ENCODE measurements at regions not wholly inside any gene's neighbourhood (a gene's known extent, or its start where the extent isn't known, plus 50 kb on each side); places are given as distances from the start of the nearest gene placed in this dataset.

DNA sequence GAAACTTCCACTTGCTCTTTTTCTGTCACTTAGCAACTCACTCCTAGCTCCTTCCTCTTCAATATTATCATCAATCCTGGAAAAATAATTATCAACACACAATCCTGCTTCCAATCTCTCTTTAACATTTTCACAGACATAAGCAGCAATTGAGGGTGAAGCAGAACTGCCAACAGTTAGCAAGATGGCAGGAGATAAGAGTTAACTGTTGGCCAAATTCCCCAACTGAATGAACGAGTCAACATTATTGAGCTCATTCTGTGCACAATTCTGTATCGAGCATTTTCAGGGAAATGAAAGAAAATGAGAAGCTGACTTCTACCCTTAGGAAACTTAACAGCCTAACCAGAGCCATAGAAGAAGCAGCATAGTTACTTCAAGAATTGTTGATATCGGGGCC lies 152.0 kb downstream of the KCNA5 start:
- Mint-ChIP-seq H3K36me3 (ENCODE audit: low read depth) (no peaks in the 10 kb centered on the region), H3K4me1 (no peaks in the 10 kb centered on the region), H3K4me3 (no peak overlapping the region), H3K27me3 (peaks cover 27% of the 10 kb centered on the region), H3K27ac (no peak overlapping the region), H3K9me3 (no peaks in the 10 kb centered on the region)
- ATAC-seq (replicated peaks) = no peak

DNA sequence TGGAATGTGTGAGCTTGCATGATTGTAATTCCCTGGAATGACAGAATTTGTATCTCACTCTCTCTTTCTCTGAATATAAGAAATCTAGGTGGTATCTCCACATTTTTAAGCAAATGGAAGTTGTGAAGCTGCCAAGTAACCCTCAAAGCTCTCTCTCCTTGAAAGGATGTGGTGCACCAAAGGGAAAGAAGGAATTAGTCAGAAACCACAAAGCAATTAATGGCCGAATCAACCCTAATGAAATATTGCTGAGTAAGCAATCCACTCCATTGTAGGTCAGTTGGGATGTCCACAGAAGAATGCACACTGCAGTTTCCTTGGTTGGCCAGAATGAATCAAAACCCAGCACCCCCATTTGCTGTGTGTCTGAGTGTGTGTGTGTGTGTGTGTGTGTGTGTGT lies 153.5 kb downstream of the KCNA5 start:
- Mint-ChIP-seq H3K4me3 (no peak overlapping the region), H3K4me1 (no peaks in the 10 kb centered on the region), H3K27me3 (peaks cover 32% of the 10 kb centered on the region), H3K36me3 (ENCODE audit: low read depth) (no peaks in the 10 kb centered on the region), H3K27ac (no peak overlapping the region), H3K9me3 (no peaks in the 10 kb centered on the region)
- no peak for ATAC-seq (replicated peaks)

DNA sequence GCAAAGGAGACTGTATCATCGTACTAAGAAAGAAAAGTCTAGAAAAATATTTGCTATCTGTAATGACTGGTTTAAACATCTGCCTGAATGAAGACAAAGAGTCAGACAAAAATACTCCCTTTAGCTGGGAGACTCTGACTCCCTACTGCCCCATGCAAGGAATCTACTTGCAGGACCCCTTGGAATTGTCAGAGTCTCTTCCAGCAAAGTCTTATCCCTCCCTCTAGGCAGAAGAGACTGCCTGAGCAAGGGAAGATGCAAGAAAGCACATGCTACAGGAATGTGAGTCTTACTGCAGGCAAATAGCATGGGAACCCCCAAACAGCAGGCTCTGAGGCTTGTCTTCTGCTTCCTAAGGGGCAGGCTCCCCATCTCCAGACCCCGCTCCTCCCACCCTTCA lies 154.0 kb downstream of the KCNA5 start:
- Mint-ChIP-seq H3K27me3 (peaks cover 32% of the 10 kb centered on the region), H3K4me1 (no peaks in the 10 kb centered on the region), H3K4me3 (no peak overlapping the region), H3K9me3 (no peaks in the 10 kb centered on the region), H3K27ac (no peak overlapping the region), H3K36me3 (ENCODE audit: low read depth) (no peaks in the 10 kb centered on the region)
- ATAC-seq (replicated peaks) = no peak

DNA sequence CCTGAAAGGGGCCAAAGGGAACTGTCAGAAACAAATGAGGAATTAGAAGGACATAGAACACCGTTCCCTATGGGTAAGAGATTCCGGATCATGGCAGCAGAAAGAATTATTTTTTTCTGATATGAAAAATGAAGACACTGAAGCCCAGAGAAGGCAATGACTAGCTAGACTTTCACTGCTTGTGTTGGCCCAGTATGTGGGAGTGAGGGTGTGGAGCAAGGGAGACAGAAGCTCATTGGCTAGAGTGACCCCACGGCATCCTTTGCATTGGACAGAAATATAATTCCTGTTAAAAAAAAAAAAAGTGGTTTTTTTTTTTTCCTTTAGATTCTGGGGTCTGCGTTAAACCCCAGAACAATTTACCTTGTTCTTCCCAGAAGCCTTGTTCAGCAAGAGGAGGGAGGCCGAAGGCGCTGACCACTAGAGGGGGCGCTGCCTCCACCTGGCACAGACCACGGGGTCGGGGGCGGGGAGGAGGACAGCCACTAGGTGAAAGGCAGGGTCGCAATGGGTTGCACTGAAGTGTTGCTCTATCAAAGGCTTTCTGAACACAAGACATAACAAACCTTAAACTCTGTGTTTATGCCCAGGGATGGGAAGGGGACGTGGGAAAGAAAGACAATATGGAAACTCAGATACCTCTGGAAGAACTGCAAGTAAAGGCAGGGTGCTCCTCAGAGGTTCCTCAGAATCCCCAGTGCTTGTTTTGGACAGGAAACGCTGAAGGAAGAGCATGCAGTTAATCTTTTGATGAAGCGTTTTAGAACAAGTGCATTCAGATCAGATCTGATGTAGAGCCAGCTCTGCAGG lies 156.8 kb downstream of the KCNA5 start:
- no peaks in the 10 kb centered on the region for H3K4me1 Mint-ChIP-seq
- H3K4me3 Mint-ChIP-seq = no peak overlapping the region
- no peak for ATAC-seq (replicated peaks)
- no peaks in the 10 kb centered on the region for H3K36me3 Mint-ChIP-seq (ENCODE audit: low read depth)
- H3K27me3 Mint-ChIP-seq = peaks cover 34% of the 10 kb centered on the region
- no peak overlapping the region for H3K27ac Mint-ChIP-seq
- peaks cover 3% of the 10 kb centered on the region for H3K9me3 Mint-ChIP-seq

DNA sequence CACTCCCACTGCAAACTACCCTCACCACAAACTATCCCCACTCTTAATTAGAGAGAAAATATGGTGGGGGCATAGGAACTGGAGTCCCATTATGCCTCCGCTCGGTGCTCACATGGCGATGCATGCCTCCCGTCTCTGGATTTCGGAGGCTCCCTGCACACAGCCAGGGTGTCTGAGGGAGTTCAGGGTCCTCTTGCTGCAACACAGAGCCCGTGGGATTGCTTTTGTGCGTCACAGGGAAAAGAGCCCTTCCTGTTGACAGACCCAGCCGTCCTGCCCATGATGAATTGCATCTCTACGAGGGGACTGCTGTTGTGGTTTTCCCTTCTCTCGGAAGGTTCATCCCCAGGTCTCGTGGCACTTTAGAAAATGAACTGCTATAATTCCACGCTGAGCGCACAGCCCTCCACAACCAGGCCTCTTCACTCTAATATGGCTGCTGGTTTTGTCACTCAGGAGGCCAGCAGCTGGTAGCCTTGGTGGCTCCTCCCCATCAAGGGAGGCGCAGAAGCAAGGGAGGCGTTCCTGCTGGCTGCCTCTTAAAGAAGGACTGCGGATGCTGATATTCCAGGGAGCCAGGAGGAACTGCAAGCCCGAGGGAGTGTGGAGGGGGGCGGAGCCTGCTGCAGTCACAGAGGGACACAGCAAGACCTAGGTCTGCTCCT lies 158.0 kb downstream of the KCNA5 start:
- H3K4me3 Mint-ChIP-seq = no peak overlapping the region
- H3K27me3 Mint-ChIP-seq = peaks cover 31% of the 10 kb centered on the region
- H3K4me1 Mint-ChIP-seq = no peaks in the 10 kb centered on the region
- no peak for ATAC-seq (replicated peaks)
- H3K9me3 Mint-ChIP-seq = peaks cover 3% of the 10 kb centered on the region
- no peaks in the 10 kb centered on the region for H3K36me3 Mint-ChIP-seq (ENCODE audit: low read depth)
- no peak overlapping the region for H3K27ac Mint-ChIP-seq

DNA sequence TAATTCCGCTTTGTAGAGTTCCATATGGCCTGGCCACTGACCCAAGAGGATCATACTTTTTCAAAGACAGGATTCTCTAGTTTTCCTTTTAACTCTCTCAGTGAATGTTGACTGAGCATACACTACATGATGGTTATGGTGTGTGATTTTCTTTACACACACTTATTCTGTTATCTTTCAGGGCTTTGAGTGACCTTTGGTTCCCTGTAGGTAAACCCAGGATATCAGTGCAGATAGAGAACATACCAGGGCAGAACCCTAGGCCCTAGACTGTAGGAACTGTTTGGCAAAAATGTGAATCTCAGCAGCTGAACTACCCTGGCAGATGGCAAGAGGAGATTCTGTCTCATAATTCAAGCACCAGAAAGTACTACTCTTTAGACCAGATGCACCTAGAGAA lies 159.6 kb downstream of the KCNA5 start:
- Mint-ChIP-seq H3K4me3 (no peak overlapping the region), H3K36me3 (ENCODE audit: low read depth) (no peaks in the 10 kb centered on the region), H3K4me1 (no peaks in the 10 kb centered on the region), H3K27ac (no peak overlapping the region), H3K27me3 (peaks cover 25% of the 10 kb centered on the region), H3K9me3 (peaks cover 3% of the 10 kb centered on the region)
- ATAC-seq (replicated peaks) = no peak

DNA sequence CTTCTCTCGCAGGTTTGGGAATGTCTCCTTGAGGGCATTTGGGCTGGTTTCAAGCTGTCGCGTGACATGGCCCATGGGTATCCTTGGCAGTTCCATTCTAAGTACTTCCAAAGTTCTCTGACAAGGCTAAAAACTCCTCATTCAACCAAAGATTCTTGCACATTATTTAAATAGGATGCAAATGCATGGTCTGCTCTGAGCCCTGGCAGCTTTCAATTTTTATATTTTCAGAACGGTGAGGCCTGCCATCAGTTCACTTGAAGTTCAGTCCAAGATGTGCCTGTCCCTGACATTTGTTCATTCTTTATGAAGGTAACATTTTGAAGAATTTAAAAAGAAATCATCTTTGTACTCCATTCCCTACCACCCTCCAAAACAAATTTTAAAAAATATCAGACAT lies 160.0 kb downstream of the KCNA5 start:
- no peak for ATAC-seq (replicated peaks)
- Mint-ChIP-seq H3K36me3 (ENCODE audit: low read depth) (no peaks in the 10 kb centered on the region), H3K9me3 (peaks cover 3% of the 10 kb centered on the region), H3K4me1 (no peaks in the 10 kb centered on the region), H3K4me3 (no peak overlapping the region), H3K27ac (no peak overlapping the region), H3K27me3 (peaks cover 23% of the 10 kb centered on the region)

DNA sequence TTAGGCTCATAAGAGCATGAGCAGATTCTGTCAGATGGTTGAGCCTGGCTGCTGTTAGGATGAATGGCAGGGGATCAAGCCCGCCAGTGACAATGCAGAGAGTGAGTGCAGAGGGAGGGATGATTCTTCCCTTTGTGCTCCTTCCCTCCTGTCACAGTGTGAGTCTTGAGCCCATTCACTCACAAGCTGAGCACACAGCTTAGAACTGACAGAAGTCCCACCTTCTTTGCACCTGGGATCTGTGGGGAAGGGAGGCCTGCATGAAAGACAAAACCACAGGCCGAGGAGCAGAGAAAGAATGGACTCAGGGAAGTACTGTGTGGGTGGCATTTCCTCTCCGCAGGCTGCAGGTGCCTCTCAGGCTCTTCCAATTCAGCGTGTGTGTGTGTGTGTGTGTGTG lies 160.6 kb downstream of the KCNA5 start:
- peaks cover 3% of the 10 kb centered on the region for H3K9me3 Mint-ChIP-seq
- ATAC-seq (replicated peaks) = no peak
- no peaks in the 10 kb centered on the region for H3K4me1 Mint-ChIP-seq
- no peak overlapping the region for H3K27ac Mint-ChIP-seq
- H3K4me3 Mint-ChIP-seq = no peak overlapping the region
- H3K36me3 Mint-ChIP-seq (ENCODE audit: low read depth) = no peaks in the 10 kb centered on the region
- H3K27me3 Mint-ChIP-seq = peaks cover 24% of the 10 kb centered on the region

DNA sequence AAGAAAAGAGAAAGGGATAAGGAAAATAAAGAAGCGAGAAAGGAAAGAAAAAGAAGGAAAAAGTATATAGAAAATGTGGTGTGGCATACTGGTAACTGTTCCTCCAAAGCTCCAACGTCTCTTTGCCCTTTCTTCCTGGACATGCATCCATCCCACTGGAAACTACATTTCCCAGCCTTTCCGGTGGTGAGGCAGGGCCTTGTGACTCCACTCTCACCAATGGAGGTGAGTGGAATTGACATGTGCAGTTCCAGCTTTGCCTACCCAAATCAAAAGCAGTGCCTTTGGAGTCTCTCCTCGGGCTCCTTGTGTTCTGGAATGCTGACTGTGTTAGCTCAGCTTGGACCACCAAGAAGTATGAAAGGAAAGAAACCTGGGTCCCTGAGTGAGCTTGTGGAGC lies 161.2 kb downstream of the KCNA5 start:
- H3K4me1 Mint-ChIP-seq = no peaks in the 10 kb centered on the region
- no peaks in the 10 kb centered on the region for H3K36me3 Mint-ChIP-seq (ENCODE audit: low read depth)
- no peak overlapping the region for H3K4me3 Mint-ChIP-seq
- H3K27ac Mint-ChIP-seq = no peak overlapping the region
- H3K27me3 Mint-ChIP-seq = peaks cover 20% of the 10 kb centered on the region
- H3K9me3 Mint-ChIP-seq = peaks cover 3% of the 10 kb centered on the region
- ATAC-seq (replicated peaks) = no peak

DNA sequence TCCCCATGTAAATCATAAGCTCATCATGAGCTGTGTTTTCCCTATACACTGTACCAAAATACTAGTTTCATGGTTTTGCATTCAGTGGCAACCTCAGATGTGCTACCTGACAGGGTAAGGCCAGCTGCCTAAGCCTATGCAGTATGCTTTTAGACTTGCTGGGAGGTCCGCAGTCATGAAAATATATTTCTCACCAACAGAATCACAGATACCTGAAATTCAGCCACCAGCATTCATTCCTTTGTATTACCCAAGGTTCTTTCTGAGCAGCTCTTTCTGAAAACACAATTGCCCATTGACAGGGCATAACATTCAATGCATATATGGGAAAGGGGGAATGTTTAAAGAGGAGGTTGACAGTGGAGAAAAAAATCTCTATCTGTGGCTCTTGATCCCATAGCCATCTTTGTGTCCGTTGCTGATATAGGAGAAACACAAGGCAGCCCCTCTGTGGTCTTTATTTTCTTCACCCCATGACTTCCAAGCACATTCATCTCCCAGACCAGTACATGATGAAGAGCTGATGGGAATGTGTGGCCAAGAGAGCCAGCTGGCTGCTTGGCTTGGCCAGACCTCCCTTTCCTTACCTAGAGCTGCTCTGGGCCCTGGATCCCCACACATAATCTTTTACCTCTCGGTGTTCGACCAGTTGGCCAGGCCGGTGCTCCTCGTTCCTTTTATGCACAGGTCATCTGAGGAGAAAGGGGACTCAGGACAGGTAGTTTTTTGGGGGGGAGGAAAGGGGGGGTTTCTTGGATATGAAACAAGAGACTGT lies 162.9 kb downstream of the KCNA5 start:
- H3K4me1 Mint-ChIP-seq = no peaks in the 10 kb centered on the region
- no peak overlapping the region for H3K27ac Mint-ChIP-seq
- H3K36me3 Mint-ChIP-seq (ENCODE audit: low read depth) = no peaks in the 10 kb centered on the region
- peaks cover 21% of the 10 kb centered on the region for H3K27me3 Mint-ChIP-seq
- ATAC-seq (replicated peaks) = no peak
- no peak overlapping the region for H3K4me3 Mint-ChIP-seq
- peaks cover 3% of the 10 kb centered on the region for H3K9me3 Mint-ChIP-seq

DNA sequence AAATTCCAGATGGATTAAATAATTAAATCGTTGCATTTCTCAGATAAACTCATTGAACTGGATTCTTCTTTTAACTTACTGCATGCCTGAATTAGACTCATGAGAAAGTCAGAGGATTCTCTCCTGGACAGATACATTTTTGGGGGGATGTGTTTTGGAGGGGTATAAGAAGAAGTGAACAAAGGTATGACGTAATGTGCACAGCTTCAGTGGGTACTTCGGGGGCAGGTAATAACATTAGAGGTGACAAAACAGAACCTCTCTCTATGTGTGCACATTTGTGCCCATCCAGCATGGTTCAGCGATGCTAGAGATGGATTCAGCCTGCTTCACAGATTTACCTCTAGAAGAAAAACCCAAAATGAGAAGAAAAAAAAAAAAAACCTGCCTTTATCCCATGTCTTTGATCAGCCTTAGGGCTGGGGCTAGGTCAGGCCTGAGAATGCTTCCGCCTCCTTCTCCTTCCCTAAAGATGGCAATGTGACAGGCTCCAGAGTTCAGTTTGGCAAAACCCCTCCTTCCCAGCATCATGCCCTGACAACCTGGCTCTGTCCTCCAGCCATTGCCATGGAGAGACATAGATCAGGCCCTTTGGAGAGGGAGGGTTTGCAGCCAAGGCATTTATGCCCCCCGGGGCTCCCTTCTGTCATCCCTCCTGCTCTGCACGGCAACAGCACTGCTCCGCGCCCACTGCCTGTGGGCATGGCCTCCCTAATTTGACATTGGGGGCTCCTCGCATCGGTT lies 166.7 kb downstream of the KCNA5 start:
- Mint-ChIP-seq H3K4me1 (no peaks in the 10 kb centered on the region), H3K36me3 (ENCODE audit: low read depth) (no peaks in the 10 kb centered on the region), H3K4me3 (no peak overlapping the region), H3K9me3 (no peaks in the 10 kb centered on the region), H3K27me3 (peaks cover 17% of the 10 kb centered on the region), H3K27ac (no peak overlapping the region)
- no peak for ATAC-seq (replicated peaks)

DNA sequence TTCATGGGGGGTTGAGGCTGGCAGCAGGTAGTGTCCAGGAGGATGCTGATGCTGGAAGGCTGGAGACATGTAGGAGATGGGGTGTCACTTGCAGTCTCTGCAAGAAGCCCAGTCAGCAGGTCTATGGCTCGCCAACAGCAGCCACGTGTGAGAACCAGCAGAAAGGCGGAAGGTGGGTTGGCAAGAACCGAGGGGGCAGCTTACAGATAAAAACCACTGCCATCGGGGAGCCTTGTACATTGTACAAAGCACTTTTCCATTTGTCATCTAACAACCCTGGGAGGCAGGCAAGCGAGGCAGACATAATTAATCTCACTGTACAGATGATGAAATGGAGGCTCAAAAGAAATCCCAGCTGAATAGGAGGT lies 167.2 kb downstream of the KCNA5 start:
- H3K27ac Mint-ChIP-seq = no peak overlapping the region
- peaks cover 15% of the 10 kb centered on the region for H3K27me3 Mint-ChIP-seq
- H3K9me3 Mint-ChIP-seq = no peaks in the 10 kb centered on the region
- H3K4me3 Mint-ChIP-seq = no peak overlapping the region
- H3K36me3 Mint-ChIP-seq (ENCODE audit: low read depth) = no peaks in the 10 kb centered on the region
- no peaks in the 10 kb centered on the region for H3K4me1 Mint-ChIP-seq
- ATAC-seq (replicated peaks) = no peak

DNA sequence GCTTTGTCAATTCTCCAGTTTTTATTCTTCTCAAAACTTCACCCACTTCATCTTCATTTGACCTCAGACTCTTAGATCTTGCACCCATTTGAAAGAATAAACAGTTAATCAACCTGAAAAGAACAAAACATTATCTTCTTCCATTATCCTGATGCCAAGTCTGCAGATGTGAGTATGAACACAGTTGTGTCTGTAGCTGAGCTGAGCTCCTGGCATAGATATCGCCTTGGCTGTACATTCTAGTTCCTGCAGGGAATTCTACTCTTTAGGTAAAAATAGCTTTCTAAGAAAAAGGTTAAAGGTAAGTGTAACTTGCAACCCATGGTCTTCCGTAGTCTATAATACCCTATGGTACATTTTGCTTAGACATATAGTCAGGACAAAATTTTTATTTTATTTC lies 169.7 kb downstream of the KCNA5 start:
- H3K27ac Mint-ChIP-seq = no peak overlapping the region
- ATAC-seq (replicated peaks) = no peak
- H3K4me1 Mint-ChIP-seq = no peaks in the 10 kb centered on the region
- H3K9me3 Mint-ChIP-seq = no peaks in the 10 kb centered on the region
- H3K27me3 Mint-ChIP-seq = peaks cover 21% of the 10 kb centered on the region
- H3K36me3 Mint-ChIP-seq (ENCODE audit: low read depth) = no peaks in the 10 kb centered on the region
- no peak overlapping the region for H3K4me3 Mint-ChIP-seq

DNA sequence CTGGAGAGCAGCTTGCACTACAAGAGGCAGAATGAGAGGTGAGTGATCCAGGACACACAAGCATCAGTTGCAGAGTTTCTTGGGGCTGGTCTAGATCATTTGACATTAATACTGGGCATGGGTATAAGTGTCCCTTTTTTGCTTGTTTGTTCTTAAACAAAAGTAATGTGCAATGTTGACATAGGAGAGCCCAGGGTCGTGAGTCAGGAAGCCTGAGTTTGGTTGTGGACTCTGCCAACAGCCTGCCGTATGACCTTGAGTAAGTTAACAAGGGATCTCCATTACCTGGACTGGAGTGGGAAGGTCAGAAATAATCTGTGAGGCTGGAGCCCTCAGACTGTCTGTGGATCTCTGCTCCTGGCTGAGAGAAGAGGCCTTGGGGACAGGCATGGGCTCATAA lies 170.3 kb downstream of the KCNA5 start:
- Mint-ChIP-seq H3K4me1 (no peaks in the 10 kb centered on the region), H3K27ac (no peak overlapping the region), H3K27me3 (peaks cover 17% of the 10 kb centered on the region), H3K36me3 (ENCODE audit: low read depth) (no peaks in the 10 kb centered on the region), H3K4me3 (no peak overlapping the region), H3K9me3 (no peaks in the 10 kb centered on the region)
- no peak for ATAC-seq (replicated peaks)

All from activated T-helper 17 cell treated with anti-CD3 and anti-CD28 coated beads, Interleukin-2, amount 50 U/mL, for 72 hours (primary cell).